Upper lobe of right lung (tissue), 1 donor: ENCODE measurements at regions not wholly inside any gene's neighbourhood (a gene's known extent, or its start where the extent isn't known, plus 50 kb on each side); places are given as distances from the start of the nearest gene placed in this dataset.
"Not testable (repeated sequence)": the region's sequence is repeated elsewhere in the genome, so short reads cannot be mapped to it uniquely, and the experiment has no call there.

Experiments used
- ATAC-seq: fragments of 200-7000 bp; cut with Tn5 transposase; one replicate; pipeline ENCODE4 v1.9.1; 2020; ENCODE audit warnings: mild to moderate bottlenecking, moderate library complexity
- DNase-seq: peaks from one replicate; pipeline ENCODE4 v3.0.0-alpha.2; 2020
- H3K27ac ChIP-seq: fragments of 200-600 bp; one replicate; pipeline ENCODE4 v1.8.0; 2022
- H3K27me3 ChIP-seq: fragments of 200-600 bp; one replicate; pipeline ENCODE4 v1.8.0; 2022; ENCODE audit warnings: mild to moderate bottlenecking
- H3K36me3 ChIP-seq: fragments of 200-600 bp; one replicate; pipeline ENCODE4 v1.8.0; 2022
- H3K4me1 ChIP-seq: fragments of 200-600 bp; one replicate; pipeline ENCODE4 v1.8.0; 2022
- H3K4me3 ChIP-seq: fragments of 200-600 bp; one replicate; pipeline ENCODE4 v1.8.0; 2022; ENCODE audit warnings: mild to moderate bottlenecking
- H3K9me3 ChIP-seq: fragments of 200-600 bp; one replicate; pipeline ENCODE4 v1.8.0; 2022
- intact Hi-C: fragments of 100-400 bp; cut with DNase I; formaldehyde crosslinking; loops from one replicate; pipeline ENCODE4 v1.11.0; 2022
- TF ChIP-seq, protein P1 (sequence below): fragments of 200-600 bp; IDR thresholded peaks from one replicate; pipeline ENCODE4 v1.8.0; 2022; ENCODE audit warnings: antibody characterized with exemption
- donor health status: DM: no; HTN: yes; CAD: no; lungs with severe emphysema.

DNA sequence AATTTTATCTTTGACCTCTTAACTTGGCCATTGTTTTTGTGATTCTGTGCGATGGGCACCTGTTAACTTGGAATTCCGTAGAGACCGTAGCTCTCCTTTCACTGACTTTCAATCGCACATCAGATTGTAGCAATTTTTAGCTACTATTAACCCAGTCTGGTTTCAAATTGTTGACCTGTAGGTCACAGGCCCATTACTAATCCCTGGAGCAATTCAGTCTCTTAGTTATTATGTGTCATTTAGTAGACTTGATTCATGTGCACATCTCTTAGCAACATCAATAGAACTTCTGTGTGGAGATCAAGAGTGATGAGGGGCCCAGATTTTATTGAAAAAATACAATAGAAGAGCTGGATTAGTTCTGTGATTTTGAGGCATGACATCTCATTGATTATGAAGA lies 549.6 kb upstream of the SLC10A2 start:
- intact Hi-C loops, result no loop called here
- no peaks in the 10 kb centered on the region for H3K27me3 ChIP-seq
- TF ChIP-seq, protein P1, sequence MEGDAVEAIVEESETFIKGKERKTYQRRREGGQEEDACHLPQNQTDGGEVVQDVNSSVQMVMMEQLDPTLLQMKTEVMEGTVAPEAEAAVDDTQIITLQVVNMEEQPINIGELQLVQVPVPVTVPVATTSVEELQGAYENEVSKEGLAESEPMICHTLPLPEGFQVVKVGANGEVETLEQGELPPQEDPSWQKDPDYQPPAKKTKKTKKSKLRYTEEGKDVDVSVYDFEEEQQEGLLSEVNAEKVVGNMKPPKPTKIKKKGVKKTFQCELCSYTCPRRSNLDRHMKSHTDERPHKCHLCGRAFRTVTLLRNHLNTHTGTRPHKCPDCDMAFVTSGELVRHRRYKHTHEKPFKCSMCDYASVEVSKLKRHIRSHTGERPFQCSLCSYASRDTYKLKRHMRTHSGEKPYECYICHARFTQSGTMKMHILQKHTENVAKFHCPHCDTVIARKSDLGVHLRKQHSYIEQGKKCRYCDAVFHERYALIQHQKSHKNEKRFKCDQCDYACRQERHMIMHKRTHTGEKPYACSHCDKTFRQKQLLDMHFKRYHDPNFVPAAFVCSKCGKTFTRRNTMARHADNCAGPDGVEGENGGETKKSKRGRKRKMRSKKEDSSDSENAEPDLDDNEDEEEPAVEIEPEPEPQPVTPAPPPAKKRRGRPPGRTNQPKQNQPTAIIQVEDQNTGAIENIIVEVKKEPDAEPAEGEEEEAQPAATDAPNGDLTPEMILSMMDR, result no peak
- no peak overlapping the region for H3K4me3 ChIP-seq
- ATAC-seq (no peak), DNase-seq (no peak)
- no peak overlapping the region for H3K27ac ChIP-seq
- no peaks in the 10 kb centered on the region for H3K9me3 ChIP-seq
- no peaks in the 10 kb centered on the region for H3K36me3 ChIP-seq
- no peaks in the 10 kb centered on the region for H3K4me1 ChIP-seq

DNA sequence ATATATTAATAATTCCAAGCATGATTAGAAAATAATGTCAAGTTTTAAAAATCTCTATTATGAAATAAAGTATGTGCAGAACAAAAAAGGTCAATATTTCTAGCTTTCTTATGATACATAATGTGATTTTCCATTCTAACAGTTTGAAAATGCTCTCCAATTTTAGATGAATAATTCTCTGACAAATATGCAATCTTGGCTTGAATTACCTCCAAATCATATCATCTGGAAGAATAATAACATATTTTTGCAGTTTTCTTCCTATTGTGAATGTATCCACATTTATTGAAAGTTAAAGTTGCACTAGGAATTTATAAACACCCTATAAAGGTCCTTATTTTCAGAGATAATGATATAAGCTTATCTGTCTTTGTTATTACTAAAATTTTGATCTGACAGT lies 548.5 kb upstream of the SLC10A2 start:
- Histone ChIP-seq H3K36me3 (no peaks in the 10 kb centered on the region), H3K27me3 (no peaks in the 10 kb centered on the region), H3K9me3 (no peaks in the 10 kb centered on the region), H3K4me3 (no peak overlapping the region), H3K27ac (no peak overlapping the region), H3K4me1 (no peaks in the 10 kb centered on the region)
- DNase-seq (no peak), ATAC-seq (no peak)
- TF ChIP-seq, protein P1, result no peak
- intact Hi-C loops, result no loop called here

DNA sequence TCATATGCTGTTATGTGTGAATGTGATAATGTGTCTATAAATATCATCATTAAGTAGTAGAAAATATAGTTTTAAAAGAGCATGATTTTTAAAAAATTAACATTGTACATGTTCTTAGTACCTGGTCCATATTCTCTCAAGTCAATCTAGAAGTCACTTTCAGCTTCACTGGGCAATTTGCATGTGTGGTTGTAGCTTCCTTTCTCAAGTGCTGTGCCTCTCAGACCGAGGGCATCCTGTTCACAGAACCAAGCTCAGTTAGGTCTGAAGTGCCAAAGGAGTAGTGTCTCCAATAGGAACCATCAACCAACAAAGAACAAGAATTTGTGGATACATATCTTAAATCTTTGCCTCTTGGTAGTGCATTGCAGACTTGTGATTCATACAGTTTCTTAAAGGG lies 541.8 kb upstream of the SLC10A2 start:
- TF ChIP-seq, protein P1, result no peak
- H3K27ac ChIP-seq, result no peak overlapping the region
- H3K9me3 ChIP-seq, result no peaks in the 10 kb centered on the region
- ATAC-seq (no peak), DNase-seq (no peak)
- H3K4me3 ChIP-seq, result no peak overlapping the region
- intact Hi-C loops, result no loop called here
- H3K36me3 ChIP-seq, result no peaks in the 10 kb centered on the region
- H3K4me1 ChIP-seq, result no peaks in the 10 kb centered on the region
- H3K27me3 ChIP-seq, result no peaks in the 10 kb centered on the region

DNA sequence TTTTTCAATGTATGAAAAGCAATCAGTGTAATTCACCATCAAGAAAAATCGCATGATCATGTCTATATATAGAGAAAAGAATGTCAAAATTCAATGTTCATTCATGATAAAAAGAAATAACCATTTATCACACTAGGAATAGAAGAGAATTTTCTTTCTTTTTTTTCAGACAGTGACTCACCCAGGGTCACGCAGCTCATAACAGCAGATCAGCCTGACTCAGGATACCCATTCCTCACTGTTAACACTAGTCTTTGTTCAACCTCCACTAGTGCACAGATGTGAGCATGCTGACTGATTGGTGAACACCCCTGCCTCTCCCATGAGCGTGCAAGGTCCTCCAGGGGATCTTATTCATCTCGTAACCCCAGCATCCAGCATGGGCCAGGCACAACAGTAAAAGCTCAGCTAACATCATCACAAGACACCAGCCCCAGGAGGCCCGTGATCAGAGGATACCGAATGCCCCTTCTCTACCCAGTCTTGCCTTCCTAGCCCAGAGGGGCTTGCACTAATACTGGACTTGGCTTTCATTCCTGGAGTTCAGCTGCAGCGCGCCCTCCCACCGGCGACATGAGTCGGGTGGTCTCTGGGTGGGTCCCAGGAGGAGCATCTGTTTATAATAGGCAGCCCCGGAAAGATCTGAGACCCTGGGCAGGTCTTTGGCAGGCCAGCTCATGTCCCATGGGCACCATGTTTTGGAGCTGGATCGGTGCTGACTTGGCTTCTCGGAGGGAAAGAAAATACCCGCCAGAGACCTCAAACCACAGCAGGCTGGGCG lies 539.5 kb upstream of the SLC10A2 start:
- H3K4me1 ChIP-seq, result no peaks in the 10 kb centered on the region
- TF ChIP-seq, protein P1, result no peak
- intact Hi-C loops, result no loop called here
- no peak overlapping the region for H3K4me3 ChIP-seq
- DNase-seq, result no peak
- no peaks in the 10 kb centered on the region for H3K27me3 ChIP-seq
- no peak for ATAC-seq
- H3K36me3 ChIP-seq, result no peaks in the 10 kb centered on the region
- no peak overlapping the region for H3K27ac ChIP-seq
- no peaks in the 10 kb centered on the region for H3K9me3 ChIP-seq

DNA sequence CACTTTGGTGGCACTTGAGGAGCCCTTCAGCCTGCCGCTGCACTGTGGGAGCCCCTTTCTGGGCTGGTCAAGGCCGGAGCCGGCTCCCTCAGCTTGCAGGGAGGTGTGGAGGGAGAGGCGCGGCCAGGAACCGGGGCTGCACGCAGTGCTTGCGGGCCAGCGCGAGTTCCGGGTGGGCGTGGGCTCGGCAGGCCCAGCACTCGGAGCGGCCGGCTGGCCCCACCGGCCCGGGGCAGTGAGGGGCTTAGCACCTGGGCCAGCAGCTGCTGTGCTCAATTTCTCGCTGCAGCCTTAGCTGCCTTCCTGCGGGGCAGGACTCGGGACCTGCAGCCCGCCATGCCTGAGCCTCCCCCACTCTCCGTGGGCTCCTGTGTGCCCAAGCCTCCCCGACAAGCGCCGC lies 533.7 kb upstream of the SLC10A2 start:
- H3K4me1 ChIP-seq, H3K9me3 ChIP-seq, DNase-seq, H3K36me3 ChIP-seq, H3K4me3 ChIP-seq, H3K27me3 ChIP-seq, H3K27ac ChIP-seq, ATAC-seq, intact Hi-C loops: not testable (repeated sequence)

DNA sequence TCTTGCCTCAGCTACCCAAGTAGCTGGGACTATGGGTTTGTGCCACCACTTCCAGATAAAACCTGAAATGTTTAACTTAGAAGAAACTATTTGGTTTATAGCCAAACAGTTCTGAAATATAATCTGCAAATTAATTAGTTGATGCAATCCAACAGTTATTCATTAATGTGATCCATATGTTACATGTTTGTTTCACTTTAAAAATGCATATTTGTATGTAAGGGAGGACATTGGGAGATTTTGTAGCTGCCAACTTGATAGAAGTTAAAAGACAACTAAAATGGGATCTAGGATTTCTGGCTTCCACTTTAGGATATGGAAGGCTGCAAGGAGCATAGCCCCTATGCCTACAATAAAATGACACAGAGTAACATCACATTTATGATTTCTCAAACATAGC lies 532.5 kb upstream of the SLC10A2 start:
- H3K9me3 ChIP-seq, result no peaks in the 10 kb centered on the region
- H3K4me1 ChIP-seq, result no peaks in the 10 kb centered on the region
- ATAC-seq, result no peak
- H3K27ac ChIP-seq, result no peak overlapping the region
- H3K36me3 ChIP-seq, result no peaks in the 10 kb centered on the region
- TF ChIP-seq, protein P1, result no peak
- H3K4me3 ChIP-seq, result no peak overlapping the region
- H3K27me3 ChIP-seq, result no peaks in the 10 kb centered on the region
- intact Hi-C loops, result no loop called here
- no peak for DNase-seq
